ENCODE measurements at regions not wholly inside any gene's neighbourhood (a gene's known extent, or its start where the extent isn't known, plus 50 kb on each side); places are given as distances from the start of the nearest gene placed in this dataset.

- peak in 1 of 3 experiments; percentile 15 for DNase-seq
These were observed 1684.8 kb upstream of the TENM3 start for GRCh38 chr4:180558427-180558826.

GRCh38 chr4:180560896-180561295 is 1682.3 kb upstream of the TENM3 start:
- no peak for DNase-seq

- DNase-seq = no peak
These were observed 1679.2 kb upstream of the TENM3 start for GRCh38 chr4:180564026-180564425.

- no peak for DNase-seq
These were observed 1678.8 kb upstream of the TENM3 start for GRCh38 chr4:180564448-180564847.

- DNase-seq = no peak
These were observed 1677.3 kb upstream of the TENM3 start for GRCh38 chr4:180565856-180566431.

GRCh38 chr4:180566492-180566891 is 1676.7 kb upstream of the TENM3 start:
- no peak for DNase-seq

- no peak for DNase-seq
These were observed 1676.1 kb upstream of the TENM3 start for GRCh38 chr4:180567080-180567479.

- DNase-seq = no peak
These were observed 1671.6 kb upstream of the TENM3 start for GRCh38 chr4:180571516-180572055.

GRCh38 chr4:180578175-180578574 is 1665.0 kb upstream of the TENM3 start:
- no peak for DNase-seq

GRCh38 chr4:180581061-180581460 is 1662.1 kb upstream of the TENM3 start:
- DNase-seq = peak in 1 of 3 experiments; percentile 42

- DNase-seq = peak in 1 of 3 experiments; percentile 41
These were observed 1655.8 kb upstream of the TENM3 start for GRCh38 chr4:180587379-180587778.

- DNase-seq = no peak
These were observed 1653.6 kb upstream of the TENM3 start for GRCh38 chr4:180589575-180589974.

- no peak for DNase-seq
These were observed 1646.2 kb upstream of the TENM3 start for GRCh38 chr4:180596888-180597483.

- DNase-seq = no peak
These were observed 1644.9 kb upstream of the TENM3 start for GRCh38 chr4:180598281-180598680.

GRCh38 chr4:180603791-180604190 is 1639.4 kb upstream of the TENM3 start:
- DNase-seq = no peak

- peak in 2 of 3 experiments; percentile 19 to 32 for DNase-seq
These were observed 1632.9 kb upstream of the TENM3 start for GRCh38 chr4:180610324-180610723.

GRCh38 chr4:180615746-180616145 is 1627.5 kb upstream of the TENM3 start:
- peak in 1 of 3 experiments; percentile 41 for DNase-seq

- peak in 1 of 3 experiments; percentile 54 for DNase-seq
These were observed 1626.0 kb upstream of the TENM3 start for GRCh38 chr4:180617196-180617595.

- DNase-seq = no peak
These were observed 1624.8 kb upstream of the TENM3 start for GRCh38 chr4:180618396-180618795.

- no peak for DNase-seq
These were observed 1623.8 kb upstream of the TENM3 start for GRCh38 chr4:180619440-180619839.

- no peak for DNase-seq
These were observed 1620.9 kb upstream of the TENM3 start for GRCh38 chr4:180622254-180622653.

- no peak for DNase-seq
These were observed 1617.5 kb upstream of the TENM3 start for GRCh38 chr4:180625653-180626052.

- DNase-seq = no peak
These were observed 1613.1 kb upstream of the TENM3 start for GRCh38 chr4:180630012-180630665.

- DNase-seq = peak in 1 of 3 experiments; percentile 0
These were observed 1608.9 kb upstream of the TENM3 start for GRCh38 chr4:180634306-180634705.
